HK-2 (cell line): ENCODE measurements at regions not wholly inside any gene's neighbourhood (a gene's known extent, or its start where the extent isn't known, plus 50 kb on each side); places are given as distances from the start of the nearest gene placed in this dataset.

Source experiments
- DNase-seq: peaks from one replicate; pipeline ENCODE4 v3.0.0-alpha.2; 2018; ENCODE audit not compliant: unreplicated experiment

- no peak for DNase-seq
Observed at GRCh38 chr3:81279481-81280379, 481.7 kb downstream of the GBE1 start.

- no peak for DNase-seq
Observed at GRCh38 chr3:81277853-81278252, 483.6 kb downstream of the GBE1 start.

GRCh38 chr3:81274671-81275070 lies 486.8 kb downstream of the GBE1 start:
- DNase-seq = no peak

- DNase-seq = no peak
Observed at GRCh38 chr3:81270603-81271379, 490.7 kb downstream of the GBE1 start.

- no peak for DNase-seq
Observed at GRCh38 chr3:81268526-81268925, 492.9 kb downstream of the GBE1 start.

GRCh38 chr3:81261996-81262395 lies 499.4 kb downstream of the GBE1 start:
- DNase-seq = no peak

GRCh38 chr3:81255463-81255862 lies 506.0 kb downstream of the GBE1 start:
- no peak for DNase-seq

- DNase-seq = no peak
Observed at GRCh38 chr3:81251096-81251495, 510.3 kb downstream of the GBE1 start.

- DNase-seq = no peak
Observed at GRCh38 chr3:81249540-81250029, 511.9 kb downstream of the GBE1 start.

GRCh38 chr3:81245501-81245900 lies 515.9 kb downstream of the GBE1 start:
- DNase-seq = no peak

GRCh38 chr3:81245043-81245442 lies 516.4 kb downstream of the GBE1 start:
- no peak for DNase-seq

- DNase-seq = no peak
Observed at GRCh38 chr3:81244231-81244630, 517.2 kb downstream of the GBE1 start.

GRCh38 chr3:81242871-81243270 lies 518.6 kb downstream of the GBE1 start:
- no peak for DNase-seq

GRCh38 chr3:81237181-81237580 lies 524.3 kb downstream of the GBE1 start:
- DNase-seq = no peak

- peak; percentile 7 for DNase-seq
Observed at GRCh38 chr3:81218023-81218422, 543.4 kb downstream of the GBE1 start.

- no peak for DNase-seq
Observed at GRCh38 chr3:81217101-81217500, 544.3 kb downstream of the GBE1 start.

GRCh38 chr3:81216192-81216591 lies 545.3 kb downstream of the GBE1 start:
- DNase-seq = no peak

- DNase-seq = no peak
Observed at GRCh38 chr3:81214631-81215030, 546.8 kb downstream of the GBE1 start.

- no peak for DNase-seq
Observed at GRCh38 chr3:81199587-81199986, 561.9 kb downstream of the GBE1 start.

- DNase-seq = no peak
Observed at GRCh38 chr3:81198756-81199155, 562.7 kb downstream of the GBE1 start.

GRCh38 chr3:81198216-81198615 lies 563.2 kb downstream of the GBE1 start:
- DNase-seq = no peak

GRCh38 chr3:81197386-81197785 lies 564.1 kb downstream of the GBE1 start:
- no peak for DNase-seq

GRCh38 chr3:81195478-81195877 lies 566.0 kb downstream of the GBE1 start:
- no peak for DNase-seq
